ENCODE measurements at regions not wholly inside any gene's neighbourhood (a gene's known extent, or its start where the extent isn't known, plus 50 kb on each side); places are given as distances from the start of the nearest gene placed in this dataset.
A peak's percentile ranks its signal among the peaks of the same experiment; 100 is the strongest.

DNA sequence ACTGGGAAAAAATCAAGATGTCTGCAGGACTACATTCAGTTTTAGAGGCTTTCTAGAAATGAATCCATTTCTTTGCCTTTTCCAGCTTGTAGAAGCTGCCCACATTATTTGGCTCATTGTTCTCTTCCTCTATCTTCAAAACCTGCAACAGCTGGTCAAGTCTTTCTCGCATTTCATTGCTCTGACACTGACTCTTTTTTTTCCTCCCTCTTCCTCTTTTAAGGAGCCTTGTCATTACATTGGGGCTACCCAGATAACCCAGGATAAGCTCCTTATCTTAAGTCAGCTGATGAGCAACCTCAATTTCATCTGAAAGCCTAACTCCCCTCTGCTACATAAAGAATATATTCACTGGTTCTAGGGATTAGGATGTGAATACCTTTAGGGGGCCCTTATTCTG lies 53.2 kb upstream of the CEP162 start:
- Mint-ChIP-seq H3K9me3 (no peaks in the 10 kb centered on the region), H3K4me3 (no peak overlapping the region), H3K27me3 (ENCODE audit: low read depth) (peaks cover 6% of the 10 kb centered on the region), H3K27ac (no peak overlapping the region), H3K4me1 (no peaks in the 10 kb centered on the region), H3K36me3 (no peaks in the 10 kb centered on the region)
- TF ChIP-seq, protein P1, sequence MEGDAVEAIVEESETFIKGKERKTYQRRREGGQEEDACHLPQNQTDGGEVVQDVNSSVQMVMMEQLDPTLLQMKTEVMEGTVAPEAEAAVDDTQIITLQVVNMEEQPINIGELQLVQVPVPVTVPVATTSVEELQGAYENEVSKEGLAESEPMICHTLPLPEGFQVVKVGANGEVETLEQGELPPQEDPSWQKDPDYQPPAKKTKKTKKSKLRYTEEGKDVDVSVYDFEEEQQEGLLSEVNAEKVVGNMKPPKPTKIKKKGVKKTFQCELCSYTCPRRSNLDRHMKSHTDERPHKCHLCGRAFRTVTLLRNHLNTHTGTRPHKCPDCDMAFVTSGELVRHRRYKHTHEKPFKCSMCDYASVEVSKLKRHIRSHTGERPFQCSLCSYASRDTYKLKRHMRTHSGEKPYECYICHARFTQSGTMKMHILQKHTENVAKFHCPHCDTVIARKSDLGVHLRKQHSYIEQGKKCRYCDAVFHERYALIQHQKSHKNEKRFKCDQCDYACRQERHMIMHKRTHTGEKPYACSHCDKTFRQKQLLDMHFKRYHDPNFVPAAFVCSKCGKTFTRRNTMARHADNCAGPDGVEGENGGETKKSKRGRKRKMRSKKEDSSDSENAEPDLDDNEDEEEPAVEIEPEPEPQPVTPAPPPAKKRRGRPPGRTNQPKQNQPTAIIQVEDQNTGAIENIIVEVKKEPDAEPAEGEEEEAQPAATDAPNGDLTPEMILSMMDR (IDR thresholded peaks at IDR 0.05; ENCODE audit: unreplicated experiment) = no peak
- DNase-seq (ENCODE audit: low spot score in 2 of 2, unreplicated experiment in 2 of 2) = no peak

GRCh38 chr6:84280030-84280429 lies 52.6 kb upstream of the CEP162 start:
- DNase-seq (ENCODE audit: low spot score in 2 of 2, unreplicated experiment in 2 of 2) = no peak
- H3K27ac Mint-ChIP-seq = no peak overlapping the region
- no peaks in the 10 kb centered on the region for H3K36me3 Mint-ChIP-seq
- H3K9me3 Mint-ChIP-seq = no peaks in the 10 kb centered on the region
- H3K4me1 Mint-ChIP-seq = no peaks in the 10 kb centered on the region
- peaks cover 8% of the 10 kb centered on the region for H3K27me3 Mint-ChIP-seq (ENCODE audit: low read depth)
- no peak overlapping the region for H3K4me3 Mint-ChIP-seq
- TF ChIP-seq, protein P1 (IDR thresholded peaks at IDR 0.05; ENCODE audit: unreplicated experiment) = no peak

DNA sequence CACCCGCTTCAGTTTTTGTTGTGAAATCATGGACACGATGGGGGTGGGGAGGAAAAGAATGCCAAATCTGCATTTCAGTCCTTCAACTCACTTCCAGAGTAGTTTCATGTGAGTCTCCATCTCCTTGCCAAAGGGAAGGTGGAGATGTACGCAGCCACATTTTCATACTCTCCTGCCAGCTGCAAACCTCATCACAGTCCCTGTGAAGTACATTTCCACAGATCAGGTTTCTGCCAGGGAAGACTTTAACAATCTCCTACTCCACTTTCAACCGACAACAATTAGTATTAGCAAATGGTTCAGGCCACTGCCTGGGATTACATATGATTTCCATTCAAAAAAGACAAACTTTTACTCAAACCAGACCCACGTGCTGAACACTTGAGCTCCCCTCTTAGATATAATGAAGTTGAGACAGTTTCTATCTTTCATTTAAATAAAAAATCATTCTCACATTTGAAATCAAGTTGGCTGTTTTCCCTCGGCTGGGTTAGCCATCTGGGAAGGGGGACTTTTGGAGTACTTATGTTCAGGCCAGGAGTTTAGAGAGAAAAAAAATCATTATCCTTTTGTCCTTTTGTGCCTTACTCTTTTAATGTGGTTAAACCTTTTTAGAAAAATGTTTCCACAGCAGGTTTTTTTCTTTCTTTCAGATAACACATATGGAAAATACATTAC lies 51.0 kb upstream of the CEP162 start:
- H3K36me3 Mint-ChIP-seq = no peaks in the 10 kb centered on the region
- peak overlapping the region; percentile 3 for H3K27ac Mint-ChIP-seq
- TF ChIP-seq, protein P1 (IDR thresholded peaks at IDR 0.05; ENCODE audit: unreplicated experiment) = no peak
- H3K4me1 Mint-ChIP-seq = no peaks in the 10 kb centered on the region
- H3K27me3 Mint-ChIP-seq (ENCODE audit: low read depth) = peaks cover 17% of the 10 kb centered on the region
- no peak for DNase-seq (ENCODE audit: low spot score in 2 of 2, unreplicated experiment in 2 of 2)
- no peaks in the 10 kb centered on the region for H3K9me3 Mint-ChIP-seq
- H3K4me3 Mint-ChIP-seq = no peak overlapping the region

All from mesothelial cell of epicardium (in vitro differentiated cells).